Testis (tissue), 2 donors: ENCODE measurements at regions not wholly inside any gene's neighbourhood (a gene's known extent, or its start where the extent isn't known, plus 50 kb on each side); places are given as distances from the start of the nearest gene placed in this dataset.

Experiments
- POLR2A ChIP-seq: fragments of 450-650 bp; IDR thresholded peaks from one replicate; pipeline ENCODE4 v1.6.1; 2017; ENCODE audit warnings: antibody characterized with exemption, mild to moderate bottlenecking, moderate library complexity
- TF ChIP-seq, protein P1 (sequence below), 3 experiments: fragments of 450-650 bp in 2 of 3; fragments of 200-600 bp in 1 of 3; sonication (generic) in 1 of 3; IDR thresholded peaks; one replicate each; pipeline ENCODE4 v1.5.1; 2016 to 2019; ENCODE audit warnings: antibody characterized with exemption in 3 of 3, mild to moderate bottlenecking in 2 of 3, moderate library complexity in 1 of 3

DNA sequence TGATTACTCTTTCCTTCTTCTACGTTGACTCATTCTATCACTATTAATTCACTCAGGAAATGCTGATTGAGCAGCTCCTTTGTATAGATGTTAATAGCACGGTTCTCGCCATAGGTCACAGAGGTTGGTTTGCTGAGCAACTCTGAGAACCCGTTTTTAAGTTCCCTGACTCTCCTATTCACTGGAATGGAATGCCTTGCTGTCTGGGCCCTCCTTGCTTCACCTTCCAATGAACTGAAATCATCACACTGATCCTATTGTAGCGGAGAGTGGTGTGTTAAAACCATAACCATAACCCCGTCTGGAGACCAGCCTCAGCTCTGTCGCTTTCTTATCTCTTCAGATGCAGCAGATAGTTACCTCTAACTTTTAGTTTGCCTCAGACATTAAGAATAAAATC is 323.6 kb downstream of the GABRB3 start:
- no peak for TF ChIP-seq POLR2A
- TF ChIP-seq, protein P1, sequence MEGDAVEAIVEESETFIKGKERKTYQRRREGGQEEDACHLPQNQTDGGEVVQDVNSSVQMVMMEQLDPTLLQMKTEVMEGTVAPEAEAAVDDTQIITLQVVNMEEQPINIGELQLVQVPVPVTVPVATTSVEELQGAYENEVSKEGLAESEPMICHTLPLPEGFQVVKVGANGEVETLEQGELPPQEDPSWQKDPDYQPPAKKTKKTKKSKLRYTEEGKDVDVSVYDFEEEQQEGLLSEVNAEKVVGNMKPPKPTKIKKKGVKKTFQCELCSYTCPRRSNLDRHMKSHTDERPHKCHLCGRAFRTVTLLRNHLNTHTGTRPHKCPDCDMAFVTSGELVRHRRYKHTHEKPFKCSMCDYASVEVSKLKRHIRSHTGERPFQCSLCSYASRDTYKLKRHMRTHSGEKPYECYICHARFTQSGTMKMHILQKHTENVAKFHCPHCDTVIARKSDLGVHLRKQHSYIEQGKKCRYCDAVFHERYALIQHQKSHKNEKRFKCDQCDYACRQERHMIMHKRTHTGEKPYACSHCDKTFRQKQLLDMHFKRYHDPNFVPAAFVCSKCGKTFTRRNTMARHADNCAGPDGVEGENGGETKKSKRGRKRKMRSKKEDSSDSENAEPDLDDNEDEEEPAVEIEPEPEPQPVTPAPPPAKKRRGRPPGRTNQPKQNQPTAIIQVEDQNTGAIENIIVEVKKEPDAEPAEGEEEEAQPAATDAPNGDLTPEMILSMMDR (IDR thresholded peaks at IDR 0.05) = no peak
